M059J (cell line): ENCODE measurements at regions not wholly inside any gene's neighbourhood (a gene's known extent, or its start where the extent isn't known, plus 50 kb on each side); places are given as distances from the start of the nearest gene placed in this dataset.
A peak's percentile ranks its signal among the peaks of the same experiment; 100 is the strongest.

ENCODE experiments used
- DNase-seq: peaks from one replicate; pipeline ENCODE4 v3.0.0-alpha.2; 2012; ENCODE audit warnings: low read depth

DNA sequence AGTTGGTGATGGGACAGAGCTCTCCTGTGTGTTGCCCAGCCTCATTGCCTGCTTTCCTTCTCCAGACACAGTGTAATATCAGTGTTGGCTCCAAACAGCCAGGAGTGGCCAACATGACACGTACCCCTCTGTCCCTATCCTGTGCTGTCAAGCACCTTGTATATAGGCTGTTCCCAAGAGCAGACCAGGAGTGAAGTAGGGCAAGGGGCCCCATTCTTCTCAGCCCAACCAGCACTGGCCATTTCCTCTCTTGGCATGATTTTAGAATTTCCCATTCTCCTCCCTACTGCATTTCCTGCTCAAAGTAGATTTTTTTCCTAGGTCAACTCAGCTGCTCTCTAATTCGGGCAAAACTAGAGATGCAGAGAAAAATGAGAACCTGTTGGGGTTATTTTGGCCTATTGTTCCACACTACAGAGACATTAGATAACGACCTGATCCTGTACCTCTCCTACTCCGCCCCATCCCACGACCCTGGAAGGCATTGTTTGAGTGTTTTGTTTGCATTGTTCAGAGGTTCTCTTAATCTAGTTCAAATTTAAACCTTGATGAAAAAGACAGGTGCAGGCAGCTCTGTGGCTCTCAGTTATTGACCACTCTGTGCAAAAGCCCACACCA lies 95.6 kb downstream of the RASSF10 start:
- no peak for DNase-seq

DNA sequence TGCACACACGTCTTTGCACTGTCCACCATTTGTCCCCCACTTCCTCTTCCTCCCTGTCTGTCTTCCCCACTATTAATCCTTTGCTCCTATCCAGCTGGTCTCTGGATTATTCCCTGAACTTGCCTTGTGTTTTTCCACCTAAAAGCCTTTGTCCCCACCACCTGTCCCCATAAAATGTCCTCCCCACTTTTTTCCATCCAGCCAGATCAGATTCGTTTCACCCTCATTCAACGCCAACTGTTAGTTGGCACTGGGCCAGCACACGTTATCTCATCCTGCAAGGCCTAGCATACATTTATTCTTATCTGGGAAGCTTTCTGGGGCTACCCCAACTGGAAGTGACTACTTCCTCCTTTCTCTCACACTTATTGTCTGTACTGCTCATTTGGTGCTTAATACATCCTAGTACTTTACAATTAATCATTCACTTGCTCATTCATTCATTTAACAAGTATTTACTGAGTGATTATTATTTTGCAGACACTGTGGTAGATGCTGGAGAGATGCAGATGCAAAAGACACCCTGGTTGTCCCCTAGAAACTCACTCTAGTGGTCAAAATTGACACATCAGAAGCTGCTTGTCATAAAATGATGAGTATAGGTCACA lies 96.2 kb downstream of the RASSF10 start:
- no peak for DNase-seq

DNA sequence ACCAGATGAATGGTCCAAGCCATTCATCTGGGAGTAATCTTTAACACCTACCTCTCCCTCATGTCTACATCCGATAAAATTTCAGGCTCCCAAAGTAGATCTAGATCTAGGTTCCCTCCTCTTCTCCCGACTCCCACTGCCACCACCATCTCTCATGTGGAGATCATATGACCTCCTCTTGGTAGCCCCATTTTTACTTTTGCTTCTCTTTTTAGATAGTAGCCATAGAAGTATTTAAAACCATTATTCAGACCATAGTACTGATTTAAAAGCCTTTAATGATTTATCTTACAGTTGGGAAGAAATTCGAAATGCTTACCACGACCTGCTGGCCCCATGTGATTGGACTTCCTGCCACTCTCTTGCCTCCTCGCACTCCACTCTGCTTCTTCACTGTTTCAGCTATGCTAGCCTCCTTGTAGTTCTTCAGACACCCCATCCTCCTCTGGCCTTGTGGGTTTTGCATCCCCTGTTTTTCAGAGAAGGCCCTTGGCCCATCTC lies 98.5 kb downstream of the RASSF10 start:
- no peak for DNase-seq

DNA sequence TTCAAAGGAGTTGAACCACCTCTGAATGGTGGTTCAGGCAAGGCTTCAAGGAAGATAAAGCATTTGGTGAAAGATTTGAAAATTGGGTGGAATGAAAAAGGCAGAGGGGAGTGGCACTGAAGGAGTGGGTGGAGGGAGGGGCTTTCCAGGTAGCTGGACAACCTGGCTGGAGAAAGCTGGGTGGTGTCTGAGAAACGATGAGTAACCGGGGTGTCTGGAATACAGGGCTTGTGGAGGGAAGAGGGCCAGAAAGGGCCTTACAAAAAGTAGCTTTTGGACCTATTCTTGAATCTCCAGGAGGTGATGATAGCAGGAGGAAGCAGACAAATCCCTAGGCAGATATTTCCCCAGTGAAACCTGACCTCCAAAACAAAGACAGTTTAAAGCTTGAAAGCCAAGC lies 99.3 kb downstream of the RASSF10 start:
- no peak for DNase-seq

DNA sequence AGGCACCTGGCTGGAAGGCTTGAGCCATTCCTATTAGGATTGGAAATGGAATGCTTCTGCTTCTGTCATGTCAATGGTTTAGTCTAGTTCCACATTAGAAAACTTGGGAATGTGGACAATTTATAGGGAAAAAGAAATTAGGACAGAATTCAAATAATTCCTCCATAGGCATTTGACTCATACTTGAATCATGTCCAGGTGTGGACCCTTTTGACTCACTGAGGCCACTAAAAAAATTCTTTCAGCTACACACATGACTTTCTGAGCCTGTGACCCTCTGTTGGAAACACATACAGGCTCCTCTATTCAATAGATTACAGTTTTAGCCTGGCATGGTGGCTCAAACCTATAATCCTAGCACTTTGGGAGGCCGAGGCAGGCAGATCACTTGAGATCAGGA lies 100.5 kb downstream of the RASSF10 start:
- DNase-seq = no peak

DNA sequence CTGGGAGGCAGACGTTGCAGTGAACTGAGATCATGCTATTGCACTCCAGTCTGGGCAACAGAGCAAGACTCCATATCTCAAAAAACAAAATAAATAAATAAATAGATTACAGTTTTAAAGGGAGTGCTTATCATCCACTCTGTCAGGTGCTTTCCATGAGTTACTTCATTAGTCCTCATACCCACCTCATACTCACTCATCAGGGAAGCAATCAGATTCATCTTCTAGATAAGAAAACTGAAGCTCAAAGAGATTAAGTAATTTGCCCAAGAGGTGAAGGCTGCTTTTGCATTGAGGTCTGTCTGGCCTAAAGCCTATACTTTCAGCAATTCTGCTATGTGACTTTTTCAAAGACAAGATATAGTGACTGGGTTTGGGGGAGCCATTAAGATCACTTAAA lies 101.0 kb downstream of the RASSF10 start:
- no peak for DNase-seq

DNA sequence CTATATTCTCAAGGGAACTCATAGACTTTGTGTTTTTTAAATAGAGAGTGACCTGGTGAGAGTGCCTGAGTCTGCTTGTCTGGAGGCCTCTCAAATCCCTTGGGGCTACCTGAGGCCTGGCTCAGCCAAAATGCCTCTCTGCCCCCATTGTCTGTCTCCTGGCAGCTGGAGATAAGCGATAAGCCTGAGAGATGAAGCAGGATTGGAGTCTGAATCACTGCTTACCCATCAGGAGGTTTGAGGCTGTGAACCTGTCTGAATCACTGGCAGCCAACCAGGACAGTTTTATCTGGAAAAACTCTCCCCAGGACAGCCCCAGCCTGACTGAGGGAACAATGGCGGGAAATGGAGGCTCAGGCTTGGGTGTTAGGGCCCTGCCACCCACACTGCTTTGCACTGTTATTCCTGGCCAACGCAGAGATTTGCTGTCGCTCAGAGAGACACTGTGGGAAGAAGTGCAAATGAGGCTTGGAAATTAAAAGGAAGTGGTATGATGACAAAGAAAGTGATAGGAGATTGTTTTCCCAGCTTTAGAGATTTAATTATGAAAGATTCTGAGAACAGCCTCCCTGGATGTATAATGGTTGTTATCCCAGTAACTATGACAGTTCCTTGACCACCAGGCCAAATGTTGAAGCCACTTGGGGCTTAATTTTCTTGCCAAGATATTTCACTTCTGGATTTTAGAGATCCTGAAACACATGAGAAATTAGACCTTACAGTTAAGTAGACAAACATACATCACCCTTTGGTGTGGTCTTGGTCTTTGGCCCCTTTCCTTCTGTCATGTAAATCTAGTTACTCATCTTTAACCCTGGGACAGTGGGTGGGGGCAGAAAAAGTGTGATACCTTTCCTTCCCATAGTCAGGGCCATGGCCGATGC lies 102.1 kb downstream of the RASSF10 start:
- peak; percentile 91 for DNase-seq

DNA sequence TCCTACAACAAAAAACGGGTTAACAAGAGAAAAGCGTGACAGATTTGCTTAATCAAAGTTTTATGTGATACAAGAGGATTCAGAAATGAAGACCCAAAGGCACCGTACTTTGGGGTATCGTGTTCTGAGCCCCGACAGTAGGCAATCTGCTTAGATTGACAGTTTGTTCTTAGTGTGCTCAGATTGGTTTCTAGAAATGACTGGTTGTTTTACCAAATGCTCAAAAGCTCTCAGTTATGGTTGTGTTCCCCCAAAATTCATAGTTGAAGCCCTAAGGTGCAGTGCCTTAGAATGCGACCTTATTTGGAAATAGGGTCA lies 102.7 kb downstream of the RASSF10 start:
- DNase-seq = no peak

DNA sequence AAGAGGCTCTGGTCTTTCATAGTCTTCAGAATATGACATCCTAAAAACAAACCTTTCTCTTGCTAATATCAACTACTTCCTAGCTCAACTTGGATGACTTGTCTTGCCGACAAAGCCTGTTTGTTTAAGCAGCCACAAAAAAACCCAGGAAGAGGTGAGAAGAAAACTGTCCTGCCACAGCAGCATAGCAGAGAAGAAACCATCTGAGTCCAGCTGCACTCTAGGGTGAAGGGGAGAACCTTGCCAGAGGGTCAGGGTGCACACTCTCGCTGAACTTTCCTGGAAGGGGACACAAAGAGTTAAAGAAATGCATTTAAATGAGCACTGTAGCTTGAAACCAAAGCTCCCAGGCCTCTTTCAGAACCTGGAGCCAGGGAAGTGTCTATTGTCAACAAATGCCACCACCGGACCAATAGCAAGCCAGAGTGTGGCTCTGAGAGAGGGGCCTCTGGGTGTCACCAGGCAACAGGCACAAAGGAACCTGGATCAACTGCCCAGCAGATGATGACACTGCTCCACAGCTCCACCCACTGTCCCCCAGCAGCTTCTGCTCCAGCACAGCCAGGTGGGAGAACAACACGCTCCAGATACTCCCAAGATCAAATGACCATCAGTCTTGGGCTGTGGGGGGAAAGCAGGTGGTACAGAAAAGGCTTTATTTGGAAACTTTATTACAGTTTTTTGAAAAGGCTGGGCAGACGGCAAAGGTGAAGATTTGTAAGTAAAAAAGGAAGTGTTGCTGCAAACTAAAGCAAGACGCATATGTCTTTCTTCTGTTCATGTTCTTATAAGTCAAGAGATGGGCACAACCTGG lies 105.7 kb downstream of the RASSF10 start:
- DNase-seq = peak; percentile 53

DNA sequence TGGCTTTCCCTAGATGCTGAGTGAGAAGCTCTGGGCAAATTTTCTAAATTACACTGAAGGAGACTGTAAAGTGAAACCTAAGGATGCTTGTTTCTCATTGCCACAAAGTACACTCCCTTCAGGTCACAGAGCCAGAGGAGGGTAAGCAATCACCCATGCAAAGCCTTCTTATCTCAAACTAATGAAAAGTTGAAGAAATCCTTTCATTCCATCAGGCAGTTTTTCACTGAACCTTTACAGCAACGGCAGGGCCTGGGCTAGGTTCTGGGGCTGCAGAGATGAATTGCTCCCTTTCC lies 106.2 kb downstream of the RASSF10 start:
- DNase-seq = no peak

DNA sequence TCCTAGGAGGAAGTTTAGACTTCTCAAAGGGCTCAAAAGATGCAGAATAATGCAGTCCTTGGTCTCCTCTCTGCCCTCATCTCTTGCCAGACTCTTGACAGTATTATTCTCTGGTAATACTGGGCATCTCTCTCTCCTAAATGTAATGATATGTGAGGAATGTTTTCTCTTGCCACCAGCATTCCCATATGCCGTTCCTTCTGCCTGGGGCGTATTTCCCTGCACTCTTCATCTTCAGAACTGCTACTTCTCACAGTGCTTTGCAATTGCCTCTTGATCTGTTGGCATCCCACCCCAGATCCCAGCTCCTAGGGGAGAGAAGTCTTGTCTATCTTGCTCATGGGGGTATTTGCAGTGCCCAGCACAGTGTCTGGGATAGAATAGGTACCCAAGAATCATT lies 107.4 kb downstream of the RASSF10 start:
- DNase-seq = no peak

DNA sequence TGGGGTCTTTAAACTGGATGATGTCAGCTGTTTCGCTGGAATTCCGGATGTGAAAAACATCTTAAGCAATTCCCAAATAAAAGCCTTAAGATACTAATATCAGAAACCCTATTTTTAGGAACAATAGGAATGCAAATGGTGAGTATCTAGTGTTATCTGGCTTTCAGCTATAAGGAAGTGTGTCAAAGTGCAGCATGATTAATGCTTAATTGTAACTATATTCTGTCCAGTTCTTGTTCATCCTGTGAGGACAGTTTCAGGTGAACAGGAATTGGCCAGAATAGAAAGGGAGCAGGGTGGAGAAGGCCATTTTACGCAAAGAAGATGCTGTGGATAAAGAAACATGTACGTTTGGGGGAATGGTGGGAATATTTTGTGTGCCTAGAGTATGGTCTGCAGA lies 108.2 kb downstream of the RASSF10 start:
- DNase-seq = no peak

DNA sequence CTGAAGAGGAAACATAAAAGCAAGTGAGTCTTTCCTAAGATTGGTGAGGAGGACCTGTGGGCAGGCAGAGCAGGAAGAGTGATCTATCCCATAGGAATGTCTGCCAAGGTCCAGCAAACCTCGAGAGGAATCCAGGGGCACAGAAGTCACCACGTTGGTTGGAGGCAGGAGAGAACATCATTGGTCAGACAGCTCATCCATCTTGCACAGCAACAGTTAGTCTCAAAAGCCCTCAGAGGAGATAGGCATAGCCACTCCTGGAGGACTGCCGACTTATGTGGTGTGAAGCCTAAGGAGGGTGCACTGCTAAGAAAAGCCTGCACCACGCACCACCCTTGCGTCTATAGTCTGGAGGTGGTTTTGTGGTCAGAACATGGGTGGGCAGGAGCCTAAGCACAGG lies 109.1 kb downstream of the RASSF10 start:
- DNase-seq = peak; percentile 100

DNA sequence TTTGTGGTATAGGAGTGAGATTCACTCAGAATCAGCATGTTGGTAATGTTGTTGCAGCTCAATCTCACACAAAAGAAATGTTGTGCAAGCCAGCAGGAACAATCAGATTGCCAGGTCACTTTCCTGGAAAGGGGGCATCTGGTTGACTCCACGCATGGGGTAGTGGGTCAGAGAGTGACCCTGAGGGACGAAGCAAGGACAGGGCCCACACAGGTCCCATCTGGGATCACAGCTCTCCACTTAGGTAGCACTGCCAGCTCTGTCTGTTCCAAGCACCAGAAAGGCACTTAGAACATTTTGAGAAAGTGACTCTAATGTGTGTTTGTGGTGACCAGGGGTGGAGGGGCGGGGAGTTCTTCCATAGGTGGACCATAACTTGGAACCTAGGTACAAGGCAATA lies 109.5 kb downstream of the RASSF10 start:
- DNase-seq = no peak

DNA sequence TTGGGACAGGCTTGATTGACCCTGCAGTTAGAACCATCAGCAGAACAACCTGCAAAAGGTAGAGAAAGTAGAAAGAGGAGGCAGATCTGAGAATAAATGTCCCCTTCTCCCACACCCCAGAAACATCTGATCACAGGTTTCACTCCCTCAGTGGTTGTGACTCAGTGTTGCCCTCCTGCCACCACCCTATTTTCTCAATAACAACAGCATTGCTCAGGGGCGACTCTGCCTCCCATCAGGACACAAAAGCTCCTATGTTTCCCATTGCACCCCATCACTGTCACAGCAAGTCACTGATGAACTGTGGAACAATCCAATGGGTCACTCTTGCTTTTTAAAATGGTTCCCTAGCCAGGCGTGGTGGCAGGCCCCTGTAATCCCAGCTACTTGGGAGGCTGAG lies 110.2 kb downstream of the RASSF10 start:
- DNase-seq = peak; percentile 67

DNA sequence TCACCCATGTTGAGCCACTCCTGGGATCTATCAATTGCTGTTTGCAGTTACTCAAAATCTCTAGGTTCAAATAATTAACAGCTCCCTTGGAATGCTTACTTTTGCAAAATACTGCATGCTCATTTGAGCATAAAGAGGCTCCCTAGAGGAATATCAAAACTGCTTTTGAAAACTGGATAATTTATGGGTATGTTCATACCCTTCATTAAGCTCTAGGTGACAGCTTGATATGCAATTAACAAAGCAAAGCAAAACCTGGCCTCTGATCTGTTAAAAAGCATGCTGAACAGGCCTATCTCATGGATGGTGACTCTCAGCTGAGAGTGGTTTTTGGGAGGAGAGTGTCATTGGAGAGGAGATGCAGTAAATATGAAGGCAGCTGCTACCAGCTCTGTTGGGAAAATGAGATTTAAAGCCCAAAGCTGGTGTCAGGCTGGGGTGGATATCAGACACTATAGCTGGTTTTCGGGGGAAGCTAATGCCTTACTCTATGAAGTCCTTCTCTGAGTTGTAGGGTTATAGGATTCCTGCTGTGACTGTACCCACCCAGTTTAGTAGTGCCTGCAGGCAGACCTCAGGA lies 110.9 kb downstream of the RASSF10 start:
- DNase-seq = no peak

DNA sequence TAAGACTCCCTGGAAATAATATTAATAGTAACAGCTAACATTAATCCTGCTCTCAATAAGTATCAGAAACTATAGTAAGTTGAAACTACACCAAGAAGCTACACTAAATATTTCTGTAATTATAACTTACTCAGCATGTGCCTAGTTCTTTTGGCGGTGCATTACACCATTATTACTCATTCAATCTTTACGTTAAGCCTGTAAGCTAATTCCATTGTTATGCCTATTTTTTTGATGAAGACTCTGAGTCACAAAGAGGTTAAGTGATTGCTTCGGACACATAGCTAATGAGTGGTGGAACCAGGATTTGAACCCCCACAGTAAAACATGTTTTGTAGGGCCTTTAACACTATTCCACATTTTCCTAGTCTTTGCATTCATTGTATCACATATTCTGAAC lies 111.6 kb downstream of the RASSF10 start:
- DNase-seq = peak; percentile 63

DNA sequence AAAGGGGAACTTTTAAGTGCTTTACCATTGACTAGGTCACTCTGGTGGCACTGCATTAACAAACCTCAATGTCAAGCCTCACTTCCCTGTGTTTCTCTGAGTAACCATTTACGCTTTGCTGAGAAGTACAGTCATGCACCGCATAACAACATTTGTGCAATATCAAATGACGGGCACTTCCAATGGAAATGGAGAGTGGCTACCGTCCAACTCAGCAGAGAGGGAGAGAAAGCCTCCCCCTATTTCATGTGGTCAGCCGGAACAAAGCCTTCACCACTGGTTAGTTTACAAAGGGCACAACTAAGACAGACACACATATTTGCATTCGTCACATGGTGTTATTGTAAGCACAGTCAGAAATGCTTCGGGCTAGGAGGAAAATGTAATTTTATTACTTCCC lies 117.3 kb downstream of the RASSF10 start:
- peak; percentile 99 for DNase-seq

DNA sequence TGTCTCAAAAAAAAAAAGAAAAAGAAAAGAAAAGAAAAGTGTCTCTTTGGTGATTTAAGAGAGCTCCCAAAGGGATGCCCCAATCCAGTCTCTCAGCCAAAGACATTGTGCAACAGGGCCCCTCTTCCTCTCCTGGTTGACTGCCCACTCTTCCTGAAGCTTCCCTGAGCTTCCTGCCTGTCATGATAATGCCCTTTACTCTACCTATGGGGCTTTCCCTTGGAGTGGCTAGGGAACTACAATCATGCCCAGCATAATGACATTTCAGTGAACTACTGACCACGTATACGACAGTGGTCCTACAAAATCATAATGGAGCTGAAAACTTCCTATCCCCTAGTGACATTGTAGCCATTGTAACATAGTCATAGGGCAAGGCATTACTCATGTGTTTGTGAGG lies 118.0 kb downstream of the RASSF10 start:
- DNase-seq = no peak

DNA sequence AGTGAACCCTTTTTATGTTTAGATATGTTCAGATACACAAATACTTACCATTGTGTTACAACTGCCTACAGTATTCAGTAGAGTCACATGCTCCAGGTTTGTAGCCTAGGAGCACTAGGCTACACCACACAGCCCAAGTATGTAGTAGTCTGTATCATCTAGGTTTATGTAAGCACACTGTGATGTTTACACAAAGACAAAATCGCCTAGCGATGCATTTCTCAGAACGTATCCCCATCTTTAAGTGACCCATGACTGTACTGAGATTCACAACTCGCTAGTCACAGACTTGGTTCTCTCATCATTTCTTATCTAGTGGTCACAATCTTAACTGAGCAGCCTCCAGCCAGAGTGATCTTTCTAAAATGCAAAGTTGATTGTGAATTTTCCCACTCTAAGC lies 119.2 kb downstream of the RASSF10 start:
- DNase-seq = peak; percentile 36

DNA sequence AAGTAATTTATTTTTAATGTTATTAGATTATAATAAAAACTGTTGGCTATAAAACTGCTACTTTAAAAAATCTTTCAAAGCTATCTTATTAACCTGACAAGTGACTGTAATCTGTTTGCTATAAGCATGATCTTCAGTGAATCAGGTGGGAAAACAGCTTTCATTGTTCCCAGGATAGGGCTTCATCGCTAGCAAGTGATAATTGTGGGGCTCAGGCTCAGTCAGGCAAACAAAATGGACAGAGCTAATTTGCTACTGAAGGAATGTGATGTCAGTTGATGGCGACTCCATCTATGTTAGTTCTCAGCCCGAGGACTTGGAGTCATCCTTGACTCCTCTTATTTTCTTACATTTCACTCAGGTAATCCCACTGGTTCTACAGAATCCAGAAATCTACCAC lies 125.0 kb downstream of the RASSF10 start:
- no peak for DNase-seq

DNA sequence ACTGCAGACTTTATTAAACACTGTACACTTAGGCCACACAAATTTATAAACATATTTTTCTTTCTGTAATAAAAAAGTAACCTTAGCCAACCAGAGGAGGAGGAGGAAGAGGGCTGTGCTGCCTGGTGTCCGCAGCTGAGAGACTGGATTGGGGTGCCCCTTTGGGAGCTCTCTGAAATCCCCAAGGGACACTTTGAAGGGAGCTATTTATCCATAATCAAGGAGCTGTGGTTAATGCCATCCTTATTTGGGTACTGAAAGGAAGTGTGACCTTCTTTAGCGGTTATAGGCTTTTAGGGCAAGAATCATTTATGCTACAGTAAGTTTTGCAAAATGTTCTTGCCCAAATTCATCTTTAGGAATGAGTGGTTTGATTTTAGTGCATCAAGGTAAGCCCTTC lies 125.8 kb downstream of the RASSF10 start:
- DNase-seq = no peak
